Lower leg skin (tissue), 3 donors: ENCODE measurements at regions not wholly inside any gene's neighbourhood (a gene's known extent, or its start where the extent isn't known, plus 50 kb on each side); places are given as distances from the start of the nearest gene placed in this dataset.

Experiments used
- POLR2A ChIP-seq, 2 donors: fragments of 450-650 bp; IDR thresholded peaks; one replicate each; pipeline ENCODE4 v1.6.1; 2016 to 2017; ENCODE audit warnings: antibody characterized with exemption in 2 of 2, mild to moderate bottlenecking in 1 of 2, moderate library complexity in 1 of 2
- TF ChIP-seq, protein P1 (sequence below), 3 donors: fragments of 450-650 bp; IDR thresholded peaks; one replicate each; pipeline ENCODE4 v1.5.1; 2016; ENCODE audit warnings: antibody characterized with exemption in 3 of 3, mild to moderate bottlenecking in 3 of 3, moderate library complexity in 2 of 3

DNA sequence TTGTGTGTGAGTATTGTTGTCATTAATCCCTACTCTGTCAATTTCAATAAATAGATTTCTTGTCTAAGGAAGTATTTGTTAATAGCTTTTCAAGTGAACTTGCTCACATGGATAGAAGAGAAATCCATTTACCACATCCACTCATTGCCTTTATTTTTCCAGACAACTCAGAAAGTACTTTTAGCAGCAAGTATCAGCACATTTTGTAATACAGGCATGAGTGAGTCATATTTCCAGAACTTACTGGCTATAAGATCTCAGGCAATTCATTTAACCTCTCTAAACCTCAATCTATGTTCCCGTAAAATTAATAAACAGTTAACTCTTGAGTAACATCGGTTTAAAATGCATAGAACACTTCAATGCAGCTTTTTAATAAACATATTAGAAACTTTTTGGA lies 317.9 kb upstream of the PCDH7 start:
- no peak for TF ChIP-seq POLR2A (IDR thresholded peaks at IDR 0.05)
- TF ChIP-seq, protein P1, sequence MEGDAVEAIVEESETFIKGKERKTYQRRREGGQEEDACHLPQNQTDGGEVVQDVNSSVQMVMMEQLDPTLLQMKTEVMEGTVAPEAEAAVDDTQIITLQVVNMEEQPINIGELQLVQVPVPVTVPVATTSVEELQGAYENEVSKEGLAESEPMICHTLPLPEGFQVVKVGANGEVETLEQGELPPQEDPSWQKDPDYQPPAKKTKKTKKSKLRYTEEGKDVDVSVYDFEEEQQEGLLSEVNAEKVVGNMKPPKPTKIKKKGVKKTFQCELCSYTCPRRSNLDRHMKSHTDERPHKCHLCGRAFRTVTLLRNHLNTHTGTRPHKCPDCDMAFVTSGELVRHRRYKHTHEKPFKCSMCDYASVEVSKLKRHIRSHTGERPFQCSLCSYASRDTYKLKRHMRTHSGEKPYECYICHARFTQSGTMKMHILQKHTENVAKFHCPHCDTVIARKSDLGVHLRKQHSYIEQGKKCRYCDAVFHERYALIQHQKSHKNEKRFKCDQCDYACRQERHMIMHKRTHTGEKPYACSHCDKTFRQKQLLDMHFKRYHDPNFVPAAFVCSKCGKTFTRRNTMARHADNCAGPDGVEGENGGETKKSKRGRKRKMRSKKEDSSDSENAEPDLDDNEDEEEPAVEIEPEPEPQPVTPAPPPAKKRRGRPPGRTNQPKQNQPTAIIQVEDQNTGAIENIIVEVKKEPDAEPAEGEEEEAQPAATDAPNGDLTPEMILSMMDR (IDR thresholded peaks at IDR 0.05) = no peak
